DMS114 treated with DMSO at 0.1 percent for 48 hours (cell line): ENCODE measurements at regions not wholly inside any gene's neighbourhood (a gene's known extent, or its start where the extent isn't known, plus 50 kb on each side); places are given as distances from the start of the nearest gene placed in this dataset.
A peak's percentile ranks its signal among the peaks of the same experiment; 100 is the strongest.

Source experiments
- DNase-seq: peaks from one replicate; lab custom pipeline; 2025; ENCODE audit not compliant: unreplicated experiment; lab: John Stamatoyannopoulos, UW

DNA sequence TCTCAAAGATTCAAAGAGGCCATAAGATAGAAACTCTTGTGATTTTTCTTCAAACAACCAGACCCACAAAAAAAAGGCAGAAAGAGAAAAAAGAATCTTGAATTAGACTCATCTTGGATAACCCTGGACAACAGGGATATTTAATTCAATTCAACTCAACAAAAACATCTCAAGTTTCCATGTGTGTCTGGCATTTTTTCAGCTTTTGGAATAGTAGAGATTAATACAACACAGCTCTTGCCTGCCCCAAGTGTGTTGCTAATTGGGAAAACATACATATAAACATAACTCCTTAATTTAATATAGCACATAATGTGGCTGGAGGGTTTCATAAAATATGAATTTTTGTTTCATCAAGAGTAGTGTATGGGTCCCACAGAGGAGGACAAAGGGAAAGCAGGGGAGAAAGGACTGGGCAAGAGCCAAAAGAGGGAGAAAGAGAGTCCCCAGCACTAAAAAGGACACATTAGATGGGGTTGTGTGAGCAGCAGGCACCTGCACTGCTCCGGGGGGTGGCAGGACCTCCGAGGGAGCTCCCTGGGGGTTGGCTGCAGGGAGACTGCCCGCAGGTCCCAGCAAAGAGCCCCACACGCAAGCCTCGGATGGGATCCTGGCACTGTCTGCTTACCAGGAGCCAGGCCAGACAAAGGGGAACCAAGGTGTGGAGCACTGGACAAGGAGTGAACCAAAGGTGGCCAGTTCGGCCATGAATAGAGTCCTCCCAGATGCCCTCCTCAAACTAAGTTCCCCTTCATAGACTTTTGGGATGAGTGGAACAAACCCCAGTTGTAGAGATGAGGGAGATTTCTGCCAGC is 65.6 kb upstream of the TMEM72 start:
- no peak for DNase-seq

DNA sequence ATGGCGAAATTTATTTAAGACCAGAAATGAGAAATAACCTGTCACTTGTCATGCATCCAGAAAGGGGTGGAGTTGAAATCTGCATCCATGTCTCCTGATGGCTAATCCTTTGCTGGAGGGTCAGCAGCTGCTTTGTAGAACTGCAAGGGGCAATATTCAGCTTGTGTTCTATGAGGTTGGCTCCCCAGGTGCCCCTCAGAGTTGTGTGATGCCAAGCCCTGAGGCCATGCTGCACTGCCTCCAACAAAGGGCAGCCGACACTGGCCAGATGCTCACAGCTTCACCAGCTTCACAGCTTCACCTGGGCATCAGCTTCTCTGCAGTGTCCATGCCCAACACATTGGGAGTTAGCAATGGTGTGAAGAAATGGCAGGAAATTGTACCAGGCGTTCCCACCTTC is 64.0 kb upstream of the TMEM72 start:
- no peak for DNase-seq

DNA sequence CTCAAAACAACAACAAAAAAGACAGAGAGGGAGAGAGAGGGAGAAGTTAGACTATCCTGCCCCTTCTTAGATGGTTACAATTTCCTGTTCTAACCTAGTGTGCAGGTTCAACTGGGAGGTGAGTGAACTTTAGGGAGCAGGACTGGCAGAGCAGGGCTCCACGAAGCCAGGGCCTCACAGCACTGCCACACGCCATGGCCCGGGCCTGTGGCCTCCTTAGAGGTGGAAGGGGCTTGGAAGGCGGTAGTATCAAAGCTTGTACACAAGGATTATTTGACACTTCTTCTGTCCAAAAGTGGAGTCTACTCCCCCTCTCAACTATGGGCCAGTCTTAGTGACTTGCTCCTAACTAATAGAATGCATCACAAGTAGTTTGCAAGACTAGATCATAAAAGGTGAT is 62.9 kb upstream of the TMEM72 start:
- no peak for DNase-seq

DNA sequence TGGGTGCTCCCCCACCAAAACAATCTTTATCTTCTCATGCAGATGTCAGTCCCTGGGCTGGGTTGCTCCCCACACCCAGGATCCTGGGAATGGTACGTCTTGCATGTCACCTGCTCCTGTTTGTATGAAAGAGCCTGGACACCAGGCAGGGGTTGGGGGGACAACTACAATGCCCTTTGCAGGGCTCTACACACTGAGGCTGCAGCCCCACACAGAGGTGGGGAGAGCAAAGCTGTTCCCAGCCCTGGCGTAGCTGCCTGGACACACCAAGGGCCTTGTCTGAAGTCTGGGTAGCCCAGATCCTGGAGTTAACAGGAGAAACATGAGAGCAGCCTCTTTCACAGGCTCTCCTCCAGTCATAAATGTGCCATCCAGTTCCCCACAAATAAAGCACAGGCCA is 61.2 kb upstream of the TMEM72 start:
- DNase-seq, result no peak

DNA sequence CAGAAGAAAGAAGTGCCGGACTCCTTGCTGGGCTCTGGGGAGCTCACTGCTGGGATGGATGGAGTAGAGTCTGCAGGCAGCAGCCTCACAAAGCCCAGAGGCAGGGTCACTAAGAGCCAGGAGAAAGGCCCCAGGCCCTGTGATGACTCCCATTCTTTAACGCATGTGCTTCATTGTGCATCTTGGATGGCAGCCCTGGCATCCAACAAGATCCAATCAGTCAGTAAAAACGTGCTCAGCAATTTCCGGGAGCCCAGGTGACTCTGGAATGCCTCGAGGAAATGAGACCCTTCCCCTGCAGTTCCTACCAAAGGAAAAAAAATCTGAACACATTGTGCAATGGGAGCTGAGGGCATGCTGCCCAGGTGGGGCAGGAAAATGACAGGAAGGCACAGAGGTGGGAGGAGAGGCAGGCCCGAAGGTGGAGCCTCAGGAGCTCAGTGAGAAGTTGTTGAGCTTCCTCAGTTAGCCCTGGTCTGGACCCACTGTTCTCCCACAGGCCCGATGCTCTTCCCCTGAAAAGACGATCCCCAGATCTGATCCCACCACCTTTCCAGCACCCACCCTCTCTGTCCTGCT is 60.7 kb upstream of the TMEM72 start:
- DNase-seq, result no peak

DNA sequence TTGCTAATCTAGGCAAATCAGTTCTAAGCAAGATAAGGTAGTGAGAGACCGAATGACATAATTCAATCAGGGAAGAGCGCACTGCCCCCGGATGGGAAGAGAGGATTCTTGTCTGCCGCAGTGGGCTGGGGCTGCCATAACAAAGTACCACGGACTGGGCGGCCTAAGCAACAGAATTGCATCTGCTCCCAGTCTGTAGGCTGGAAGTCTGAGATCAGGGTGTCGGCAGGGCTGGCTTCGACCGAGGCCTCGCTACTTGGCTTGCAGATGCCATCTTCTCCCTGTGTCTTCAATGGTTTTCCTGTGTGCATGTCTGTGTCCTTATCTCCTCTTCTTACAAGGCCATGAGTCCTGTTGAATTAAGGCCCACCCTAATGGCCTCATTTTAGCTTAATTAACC is 59.7 kb upstream of the TMEM72 start:
- no peak for DNase-seq

DNA sequence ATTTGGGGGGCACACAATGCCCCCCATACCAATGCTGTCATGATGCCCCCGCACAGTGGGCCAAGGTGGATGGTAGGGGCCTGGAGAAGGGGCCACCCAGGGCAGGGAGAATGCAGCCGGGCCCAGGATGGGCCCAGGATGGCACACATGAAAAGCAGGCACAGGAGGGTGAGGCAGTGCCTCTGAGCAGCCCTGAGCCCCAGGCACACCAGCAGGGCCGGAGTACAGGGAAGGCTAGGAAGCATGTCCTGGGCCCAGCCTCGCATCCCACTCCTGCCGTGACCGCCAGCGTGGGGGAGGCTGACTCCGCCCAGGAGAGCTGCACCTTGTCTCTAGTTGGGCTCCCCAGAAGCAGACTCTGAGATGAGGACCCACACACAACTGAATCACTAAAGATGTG is 59.3 kb upstream of the TMEM72 start:
- DNase-seq, result no peak

DNA sequence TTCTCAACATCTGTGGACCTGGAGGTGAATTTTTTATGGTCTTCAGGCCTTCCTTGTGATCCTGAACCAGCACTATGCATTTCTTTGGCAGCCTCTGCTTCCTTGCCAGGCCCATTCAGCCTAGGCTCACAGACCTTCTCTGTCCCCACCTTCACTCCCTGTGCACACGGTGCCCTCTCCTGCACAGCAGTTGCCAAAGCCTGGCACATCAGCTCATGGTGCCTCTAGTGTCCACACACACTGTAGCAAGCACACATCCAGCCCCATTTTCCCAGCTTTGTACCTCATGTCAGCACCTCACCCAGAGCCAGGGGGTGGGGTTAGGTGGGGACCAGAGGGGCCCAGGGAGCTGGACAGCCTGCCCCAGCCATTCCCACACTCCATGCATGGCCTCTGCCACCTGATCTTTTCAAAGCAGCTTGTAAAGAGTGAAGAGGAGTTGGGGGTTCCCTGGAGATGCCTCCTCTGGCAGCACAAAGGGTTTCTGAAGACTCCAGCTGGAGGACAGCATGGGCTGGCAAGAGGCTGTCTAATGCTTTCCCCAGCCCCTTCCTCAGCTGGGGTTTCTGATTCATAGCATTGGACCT is 57.9 kb upstream of the TMEM72 start:
- no peak for DNase-seq

DNA sequence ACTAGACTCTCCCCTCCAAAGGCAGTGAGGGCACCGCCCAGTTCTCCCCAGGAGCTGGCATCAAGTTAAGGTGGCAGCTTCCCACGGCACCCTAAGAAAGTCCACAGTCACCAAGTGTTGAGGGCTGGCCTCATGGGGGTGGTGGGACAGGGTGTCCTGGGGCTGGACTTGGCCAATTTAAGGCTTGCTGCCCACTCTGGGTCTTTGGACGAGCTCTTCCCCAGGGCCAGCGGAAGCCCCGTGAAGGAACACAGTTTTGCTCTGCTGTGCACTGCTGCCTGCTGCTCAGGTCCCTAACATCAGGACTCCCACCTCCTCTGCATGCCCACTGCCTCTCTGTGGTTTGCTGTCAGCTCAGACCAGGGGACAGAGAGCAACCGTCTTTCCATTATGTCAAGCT is 57.3 kb upstream of the TMEM72 start:
- no peak for DNase-seq

DNA sequence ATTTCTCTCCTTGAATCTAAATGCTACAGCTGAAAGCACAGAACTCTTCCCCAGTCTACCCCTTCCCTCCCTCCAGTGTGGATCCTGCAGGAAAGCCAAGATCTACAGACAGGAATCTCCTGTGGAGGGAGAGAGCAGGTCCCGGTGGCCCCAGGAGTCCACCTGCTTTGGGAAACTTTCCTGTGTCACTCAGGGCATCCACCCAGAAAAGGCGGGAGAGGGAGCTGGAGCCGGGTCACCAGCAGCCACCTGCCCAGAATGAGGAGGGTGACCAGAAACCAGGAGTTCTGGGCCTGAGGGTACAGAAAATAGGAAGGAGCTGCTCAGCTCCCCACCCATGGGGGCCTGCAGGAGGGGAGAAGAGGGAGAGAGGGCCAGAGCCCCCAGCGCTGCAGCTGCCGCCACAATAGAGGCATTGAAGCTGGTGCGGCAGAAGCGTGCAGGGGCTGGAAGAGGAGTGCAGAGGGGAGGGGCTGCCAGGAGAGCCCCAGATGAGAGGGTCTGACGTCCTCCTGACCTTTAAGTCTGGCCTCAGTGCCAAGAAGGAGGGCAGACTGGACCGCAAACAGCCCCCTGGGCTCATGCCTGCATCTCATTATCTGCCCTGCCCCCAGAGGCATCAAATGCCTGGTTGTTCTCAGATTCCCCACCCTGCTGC is 56.3 kb upstream of the TMEM72 start:
- no peak for DNase-seq

DNA sequence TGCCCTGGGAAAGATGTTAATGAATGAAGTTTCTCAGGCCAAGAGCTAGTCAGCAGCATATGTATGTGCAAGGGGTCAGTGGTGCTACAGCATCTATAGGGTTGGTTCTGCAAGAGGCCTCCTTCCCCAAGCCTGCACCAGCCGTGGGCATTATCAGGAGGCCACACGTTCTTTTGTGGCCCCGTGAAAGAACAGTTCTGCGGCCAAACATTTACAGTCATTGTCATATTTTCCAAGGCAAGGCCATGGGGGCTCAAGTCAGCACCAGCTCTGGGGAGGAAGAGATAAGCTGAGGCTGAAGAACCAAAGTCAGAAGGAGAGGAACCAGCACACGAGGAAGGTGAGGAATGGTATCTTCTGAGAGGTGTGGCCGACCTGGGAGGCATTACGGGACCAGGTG is 54.4 kb upstream of the TMEM72 start:
- no peak for DNase-seq

DNA sequence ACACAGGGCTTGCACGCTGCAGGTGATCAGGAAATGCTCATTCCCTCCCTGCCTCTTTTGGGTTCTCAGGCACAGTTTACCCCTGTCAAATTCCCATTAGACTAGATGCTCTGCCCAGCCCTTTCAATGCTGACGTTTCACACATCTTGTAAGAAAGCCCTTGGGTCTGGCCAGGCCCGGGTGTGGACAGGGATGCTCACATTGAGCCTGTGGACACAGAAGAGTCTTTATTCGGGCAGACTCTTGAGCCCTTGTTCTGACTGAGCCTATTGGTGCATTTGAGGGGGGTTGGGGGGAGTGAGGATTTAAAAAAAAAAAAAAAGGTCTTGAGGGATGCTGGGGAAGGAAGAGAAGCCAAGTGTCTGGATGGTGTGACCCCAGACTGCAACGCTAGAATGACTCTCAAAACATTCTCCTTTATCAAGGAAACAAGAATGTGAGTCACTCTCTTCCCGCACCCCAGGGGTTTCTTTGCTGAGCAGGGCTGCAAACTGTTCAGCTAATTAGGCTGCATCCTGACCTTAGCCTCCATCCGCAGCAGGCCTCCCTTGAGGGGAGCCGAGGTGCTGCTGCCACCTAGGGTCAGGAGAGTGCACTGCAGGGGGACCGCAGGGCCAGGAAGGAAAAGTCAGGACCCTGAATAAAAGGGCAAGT is 53.6 kb upstream of the TMEM72 start:
- peak; percentile 9 for DNase-seq

DNA sequence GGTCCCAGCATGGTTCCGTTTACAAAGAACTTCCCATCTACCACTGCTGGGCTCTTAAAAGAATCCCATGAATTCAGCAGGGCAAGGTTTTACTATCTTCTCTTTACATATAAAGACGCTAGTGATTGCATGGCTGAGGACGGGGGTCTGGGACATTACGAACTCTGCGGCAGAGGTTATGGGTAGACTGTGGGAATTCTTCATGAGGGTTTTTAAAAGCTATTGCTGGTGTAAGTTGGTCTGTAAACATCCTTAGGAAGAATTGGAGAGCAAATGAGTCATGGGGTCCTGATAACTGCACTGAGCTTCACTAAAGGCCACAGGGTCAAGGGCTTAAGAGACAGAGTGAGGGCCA is 53.1 kb upstream of the TMEM72 start:
- no peak for DNase-seq

DNA sequence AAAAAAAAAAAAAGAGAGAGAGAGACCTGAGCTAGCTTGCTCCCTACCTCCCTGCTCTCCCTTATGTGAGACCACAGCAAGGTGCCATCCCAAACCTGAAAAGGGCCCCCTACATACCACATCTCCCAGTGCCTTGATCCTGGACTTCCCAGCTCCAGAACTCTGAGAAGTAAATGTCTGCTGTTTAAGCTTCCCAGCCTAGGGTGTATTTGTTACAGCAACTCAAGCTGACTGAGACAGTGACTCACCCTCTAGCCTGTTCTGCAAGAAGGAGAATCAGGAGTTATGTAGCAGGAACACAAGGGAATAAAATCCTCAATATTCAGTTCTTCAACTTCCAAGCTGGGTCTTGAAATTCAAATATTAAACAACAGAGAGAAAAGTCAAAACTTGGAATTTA is 52.1 kb upstream of the TMEM72 start:
- DNase-seq, result no peak

DNA sequence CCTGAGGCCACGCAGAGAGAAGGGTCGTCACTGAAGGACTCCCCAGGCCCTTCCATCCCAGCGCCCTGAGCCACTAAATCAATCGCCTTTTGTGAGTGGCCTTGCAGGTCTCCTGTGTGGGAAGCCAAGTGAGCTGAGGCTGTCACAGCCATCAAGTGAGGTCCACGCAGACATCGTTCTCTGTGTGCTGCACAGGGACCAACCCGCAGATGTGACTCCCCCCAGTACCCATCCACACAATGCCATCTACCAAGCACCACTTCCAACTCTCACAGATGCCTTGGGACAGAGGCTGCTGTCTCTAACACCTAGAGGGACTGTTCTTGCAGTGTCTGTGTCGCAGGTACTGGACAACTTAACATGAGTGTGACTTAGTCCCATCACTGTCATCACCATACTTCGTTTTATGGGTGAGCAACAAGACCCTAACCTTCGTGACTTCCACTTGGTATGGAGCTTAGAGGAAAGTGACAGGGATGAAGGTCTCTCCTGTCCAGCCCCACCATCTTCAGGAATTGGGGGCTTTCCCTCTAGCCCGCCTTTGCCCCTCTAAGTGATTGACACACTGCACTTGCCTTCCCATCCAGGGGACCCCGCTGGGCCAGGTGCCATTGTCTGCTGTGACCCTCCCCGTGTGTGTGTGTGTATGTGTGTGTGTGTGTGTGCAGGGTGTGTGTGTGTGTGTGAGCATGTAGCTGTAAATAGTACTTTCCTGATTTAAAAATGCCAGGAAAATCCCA is 51.4 kb upstream of the TMEM72 start:
- DNase-seq, result no peak

DNA sequence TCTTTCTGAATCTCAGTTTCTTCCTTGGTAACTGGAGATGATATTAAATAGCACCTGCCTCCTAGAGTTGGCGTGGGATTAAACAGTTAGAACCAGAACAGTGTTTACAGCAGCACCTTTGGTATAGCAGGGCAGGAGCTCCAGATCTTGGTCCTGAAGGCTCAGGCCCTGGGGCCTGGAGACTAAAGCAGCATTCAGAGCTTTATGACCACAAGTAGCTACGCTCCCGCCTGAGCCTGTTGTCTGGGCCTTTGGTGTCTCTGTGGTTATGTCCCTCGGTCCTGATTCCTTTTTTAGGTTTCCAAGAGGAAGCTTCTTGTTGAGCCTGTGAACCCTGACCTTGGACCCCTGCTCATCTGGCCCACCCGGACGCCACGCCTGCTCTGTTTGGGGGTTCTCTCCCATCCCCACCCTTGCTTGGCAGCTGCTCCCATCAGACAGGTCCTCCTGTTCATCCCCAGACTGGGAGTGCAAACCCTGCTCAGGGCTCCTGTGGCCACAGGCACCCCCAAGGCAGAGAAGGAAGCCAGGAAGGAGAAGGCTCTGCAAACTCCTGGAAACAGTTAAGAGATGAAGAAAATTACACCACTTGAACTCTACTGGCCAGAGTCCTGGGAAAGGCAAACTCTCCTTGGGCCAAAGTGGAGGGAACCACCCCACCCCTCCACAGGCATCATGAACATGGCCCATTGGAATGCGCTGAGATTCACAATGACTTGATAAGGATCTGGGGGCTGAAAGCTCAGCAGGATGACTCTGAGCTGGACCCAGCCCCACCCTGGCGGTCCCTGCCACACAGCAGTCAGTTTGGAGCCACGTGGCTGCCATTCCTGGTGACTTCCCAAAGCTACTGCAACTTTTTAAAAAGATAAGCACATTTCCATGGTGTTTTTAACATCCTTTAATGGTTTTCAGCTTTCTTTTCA is 50.1 kb upstream of the TMEM72 start:
- no peak for DNase-seq
